ENCODE measurements at regions not wholly inside any gene's neighbourhood (a gene's known extent, or its start where the extent isn't known, plus 50 kb on each side); places are given as distances from the start of the nearest gene placed in this dataset.

GRCh38 chr3:188053710-188054380, 100.1 kb upstream of the LPP start:
- no peaks in the 10 kb centered on the region for H3K36me3 Mint-ChIP-seq (ENCODE audit: low read depth)
- peak overlapping the region; percentile 43 to 80 (median 48) for H3K27ac Mint-ChIP-seq
- no peak overlapping the region for H3K4me3 Mint-ChIP-seq
- H3K4me1 Mint-ChIP-seq, result peaks cover 33% of the 10 kb centered on the region
- TF ChIP-seq CTCF (IDR thresholded peaks at IDR 0.05; ENCODE audit: unreplicated experiment in 3 of 3), result no peak
- peaks cover 3% of the 10 kb centered on the region for H3K27me3 Mint-ChIP-seq (ENCODE audit: low read depth)
- no peaks in the 10 kb centered on the region for H3K9me3 Mint-ChIP-seq

DNA sequence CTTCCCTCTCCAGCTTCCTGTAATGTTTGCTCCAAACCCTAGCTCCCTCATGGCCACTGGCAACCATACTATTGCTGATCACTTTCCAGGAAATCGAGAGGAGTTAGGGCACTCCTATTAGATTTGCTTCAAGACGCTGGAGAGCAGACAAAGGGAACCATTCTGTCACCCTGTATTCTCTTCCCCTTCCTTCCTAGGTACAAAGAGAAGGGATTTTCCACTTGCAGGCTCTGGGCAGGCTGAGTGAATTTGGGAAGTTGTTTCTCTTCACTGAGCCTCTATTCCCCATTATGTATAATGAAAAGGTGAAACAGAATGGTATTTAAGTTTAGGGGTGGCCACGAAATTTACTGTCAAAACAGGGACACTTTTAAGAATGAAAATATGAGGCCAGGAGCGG, 99.4 kb upstream of the LPP start:
- Mint-ChIP-seq H3K4me3 (no peak overlapping the region), H3K27ac (peak overlapping the region in 1 of 3 experiments; percentile 80), H3K36me3 (ENCODE audit: low read depth) (no peaks in the 10 kb centered on the region), H3K27me3 (ENCODE audit: low read depth) (peaks cover 3% of the 10 kb centered on the region), H3K4me1 (peaks cover 40% of the 10 kb centered on the region), H3K9me3 (no peaks in the 10 kb centered on the region)
- TF ChIP-seq CTCF (IDR thresholded peaks at IDR 0.05; ENCODE audit: unreplicated experiment in 3 of 3), result no peak

DNA sequence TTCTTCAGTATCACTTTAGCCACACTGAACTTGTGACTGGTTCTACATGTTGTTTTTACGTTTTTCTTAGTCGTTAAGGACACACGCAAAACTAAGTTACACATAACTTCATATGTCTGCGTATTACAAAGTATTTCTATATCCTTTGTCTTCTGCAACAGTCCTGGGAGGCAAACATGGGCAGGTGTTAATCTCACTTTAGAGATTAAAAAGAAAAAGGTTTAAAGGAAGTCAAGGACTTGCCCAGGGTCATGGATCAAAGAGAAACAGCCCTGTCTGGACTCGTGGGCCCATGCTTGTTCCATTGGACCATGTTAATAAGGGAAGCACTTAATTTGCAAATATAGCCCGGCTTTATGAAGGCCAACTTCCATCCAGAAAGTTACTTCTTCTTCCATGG, 98.6 kb upstream of the LPP start:
- no peak for TF ChIP-seq CTCF (IDR thresholded peaks at IDR 0.05; ENCODE audit: unreplicated experiment in 3 of 3)
- Mint-ChIP-seq H3K36me3 (ENCODE audit: low read depth) (no peaks in the 10 kb centered on the region), H3K27me3 (ENCODE audit: low read depth) (no peaks in the 10 kb centered on the region), H3K4me1 (peaks cover 49% of the 10 kb centered on the region), H3K4me3 (no peak overlapping the region), H3K9me3 (no peaks in the 10 kb centered on the region), H3K27ac (no peak overlapping the region)

GRCh38 chr3:188057124-188057523, 96.8 kb upstream of the LPP start:
- H3K36me3 Mint-ChIP-seq (ENCODE audit: low read depth), result no peaks in the 10 kb centered on the region
- no peak overlapping the region for H3K27ac Mint-ChIP-seq
- no peak overlapping the region for H3K4me3 Mint-ChIP-seq
- no peaks in the 10 kb centered on the region for H3K9me3 Mint-ChIP-seq
- peaks cover 46% of the 10 kb centered on the region for H3K4me1 Mint-ChIP-seq
- H3K27me3 Mint-ChIP-seq (ENCODE audit: low read depth), result no peaks in the 10 kb centered on the region
- no peak for TF ChIP-seq CTCF (IDR thresholded peaks at IDR 0.05; ENCODE audit: unreplicated experiment in 3 of 3)

GRCh38 chr3:188058569-188059184, 95.3 kb upstream of the LPP start:
- H3K4me3 Mint-ChIP-seq, result no peak overlapping the region
- peak overlapping the region in 1 of 3 experiments; percentile 13 for H3K27ac Mint-ChIP-seq
- no peaks in the 10 kb centered on the region for H3K9me3 Mint-ChIP-seq
- no peak for TF ChIP-seq CTCF (IDR thresholded peaks at IDR 0.05; ENCODE audit: unreplicated experiment in 3 of 3)
- peaks cover 35% of the 10 kb centered on the region for H3K4me1 Mint-ChIP-seq
- no peaks in the 10 kb centered on the region for H3K27me3 Mint-ChIP-seq (ENCODE audit: low read depth)
- no peaks in the 10 kb centered on the region for H3K36me3 Mint-ChIP-seq (ENCODE audit: low read depth)

- Mint-ChIP-seq H3K4me1 (peaks cover 28% of the 10 kb centered on the region), H3K27me3 (ENCODE audit: low read depth) (no peaks in the 10 kb centered on the region), H3K27ac (peak overlapping the region in 1 of 3 experiments; percentile 13), H3K4me3 (no peak overlapping the region), H3K36me3 (ENCODE audit: low read depth) (no peaks in the 10 kb centered on the region), H3K9me3 (no peaks in the 10 kb centered on the region)
- no peak for TF ChIP-seq CTCF (IDR thresholded peaks at IDR 0.05; ENCODE audit: unreplicated experiment in 3 of 3)
Measured at GRCh38 chr3:188059351-188059750, 94.6 kb upstream of the LPP start.

All from nephron (organoid).